Suprapubic skin (tissue), 4 donors: ENCODE measurements at regions not wholly inside any gene's neighbourhood (a gene's known extent, or its start where the extent isn't known, plus 50 kb on each side); places are given as distances from the start of the nearest gene placed in this dataset.
"Not testable (repeated sequence)": the region's sequence is repeated elsewhere in the genome, so short reads cannot be mapped to it uniquely, and the experiment has no call there.

Experiments used
- DNase-seq, 2 donors: peaks; one replicate each; pipeline ENCODE4 v3.0.0-alpha.2; 2019; ENCODE audit warnings: low spot score in 2 of 2
- H3K27ac ChIP-seq: fragments of 200-600 bp; sonication (generic); one replicate; pipeline ENCODE4 v1.5.1; 2019
- H3K27me3 ChIP-seq: fragments of 200-600 bp; sonication (generic); one replicate; pipeline ENCODE4 v1.5.1; 2019
- H3K36me3 ChIP-seq: fragments of 200-600 bp; sonication (generic); one replicate; pipeline ENCODE4 v1.5.1; 2019
- H3K4me1 ChIP-seq: fragments of 200-600 bp; sonication (generic); one replicate; pipeline ENCODE4 v1.5.1; 2019
- H3K4me3 ChIP-seq: fragments of 200-600 bp; sonication (generic); one replicate; pipeline ENCODE4 v1.5.1; 2019; ENCODE audit warnings: mild to moderate bottlenecking
- H3K9me3 ChIP-seq: fragments of 200-600 bp; sonication (generic); one replicate; pipeline ENCODE4 v1.5.1; 2019
- CTCF ChIP-seq, 2 donors: fragments of 200-600 bp in 1 of 2; fragments of 450-650 bp in 1 of 2; sonication (generic) in 1 of 2; IDR thresholded peaks; one replicate each; pipeline ENCODE4 v1.5.1; 2016 to 2019; ENCODE audit warnings: antibody characterized with exemption in 2 of 2, mild to moderate bottlenecking in 1 of 2, moderate library complexity in 1 of 2
- EP300 ChIP-seq: sonication (generic); formaldehyde crosslinking; IDR thresholded peaks from one replicate; pipeline ENCODE4 v1.6.1; 2017; ENCODE audit warnings: antibody characterized with exemption
- POLR2A ChIP-seq, 2 donors: fragments of 450-650 bp; IDR thresholded peaks; one replicate each; pipeline ENCODE4 v1.6.1; 2017; ENCODE audit warnings: antibody characterized with exemption in 2 of 2, mild to moderate bottlenecking in 2 of 2, moderate library complexity in 2 of 2
- POLR2AphosphoS5 ChIP-seq, 3 donors: sonication (generic); formaldehyde crosslinking; IDR thresholded peaks; one replicate each; pipeline ENCODE4 v1.6.1; 2017; ENCODE audit warnings: antibody characterized with exemption in 3 of 3
- WGBS: methylation state at CpG from one replicate; pipeline ENCODE4 v1.1.5; 2018; 5-methylcytosine and 5-hydroxymethylcytosine counted together

GRCh38 chr6:80969439-80969838, 783.0 kb downstream of the TENT5A start:
- Histone ChIP-seq H3K36me3 (no peaks in the 10 kb centered on the region), H3K27me3 (no peaks in the 10 kb centered on the region), H3K9me3 (no peaks in the 10 kb centered on the region), H3K4me1 (no peaks in the 10 kb centered on the region), H3K4me3 (no peak overlapping the region), H3K27ac (no peak overlapping the region)
- no peak for TF ChIP-seq POLR2AphosphoS5 (IDR thresholded peaks at IDR 0.05)
- no peak for TF ChIP-seq EP300
- no peak for TF ChIP-seq CTCF (IDR thresholded peaks at IDR 0.05)
- no peak for TF ChIP-seq POLR2A (IDR thresholded peaks at IDR 0.05)
- no peak for DNase-seq

GRCh38 chr6:80967609-80968008, 784.9 kb downstream of the TENT5A start:
- Histone ChIP-seq H3K36me3 (no peaks in the 10 kb centered on the region), H3K4me1 (no peaks in the 10 kb centered on the region), H3K4me3 (no peak overlapping the region), H3K9me3 (no peaks in the 10 kb centered on the region), H3K27ac (no peak overlapping the region), H3K27me3 (no peaks in the 10 kb centered on the region)
- TF ChIP-seq EP300 (no peak), POLR2A (IDR thresholded peaks at IDR 0.05) (no peak), CTCF (IDR thresholded peaks at IDR 0.05) (no peak), POLR2AphosphoS5 (IDR thresholded peaks at IDR 0.05) (no peak)
- no peak for DNase-seq
- 22% methylated on average over 1 of the region's 1 CpG for WGBS

- Histone ChIP-seq H3K4me1 (no peaks in the 10 kb centered on the region), H3K4me3 (no peak overlapping the region), H3K27ac (no peak overlapping the region), H3K9me3 (no peaks in the 10 kb centered on the region), H3K36me3 (no peaks in the 10 kb centered on the region), H3K27me3 (no peaks in the 10 kb centered on the region)
- no peak for DNase-seq
- TF ChIP-seq POLR2A (IDR thresholded peaks at IDR 0.05) (no peak), EP300 (no peak), POLR2AphosphoS5 (IDR thresholded peaks at IDR 0.05) (no peak), CTCF (IDR thresholded peaks at IDR 0.05) (no peak)
Observed at GRCh38 chr6:80962382-80962781, 790.1 kb downstream of the TENT5A start.

- DNase-seq, result no peak
- no peak overlapping the region for H3K27ac ChIP-seq
- no peaks in the 10 kb centered on the region for H3K9me3 ChIP-seq
- TF ChIP-seq EP300, result no peak
- H3K4me3 ChIP-seq, result no peak overlapping the region
- no peaks in the 10 kb centered on the region for H3K27me3 ChIP-seq
- no peaks in the 10 kb centered on the region for H3K4me1 ChIP-seq
- WGBS, result 80% methylated on average over 3 of the region's 3 CpGs
- no peaks in the 10 kb centered on the region for H3K36me3 ChIP-seq
Observed at GRCh38 chr6:80961166-80961565, 791.3 kb downstream of the TENT5A start.

- H3K4me3 ChIP-seq, result no peak overlapping the region
- no peaks in the 10 kb centered on the region for H3K9me3 ChIP-seq
- no peaks in the 10 kb centered on the region for H3K36me3 ChIP-seq
- DNase-seq, result no peak
- 9% methylated on average over 1 of the region's 1 CpG for WGBS
- no peaks in the 10 kb centered on the region for H3K27me3 ChIP-seq
- TF ChIP-seq CTCF (IDR thresholded peaks at IDR 0.05) (no peak), EP300 (no peak), POLR2AphosphoS5 (IDR thresholded peaks at IDR 0.05) (no peak), POLR2A (IDR thresholded peaks at IDR 0.05) (no peak)
- no peaks in the 10 kb centered on the region for H3K4me1 ChIP-seq
- H3K27ac ChIP-seq, result no peak overlapping the region
Observed at GRCh38 chr6:80959034-80959433, 793.4 kb downstream of the TENT5A start.

GRCh38 chr6:80956898-80957297, 795.6 kb downstream of the TENT5A start:
- 56% methylated on average over 1 of the region's 1 CpG for WGBS
- Histone ChIP-seq H3K4me1 (no peaks in the 10 kb centered on the region), H3K9me3 (no peaks in the 10 kb centered on the region), H3K4me3 (no peak overlapping the region), H3K27me3 (no peaks in the 10 kb centered on the region), H3K36me3 (no peaks in the 10 kb centered on the region), H3K27ac (no peak overlapping the region)
- DNase-seq, result no peak
- no peak for TF ChIP-seq POLR2A (IDR thresholded peaks at IDR 0.05)
- TF ChIP-seq CTCF (IDR thresholded peaks at IDR 0.05), result no peak
- TF ChIP-seq EP300, result no peak
- TF ChIP-seq POLR2AphosphoS5 (IDR thresholded peaks at IDR 0.05), result no peak

- not testable (repeated sequence) for DNase-seq, H3K4me3 ChIP-seq, H3K27me3 ChIP-seq, H3K27ac ChIP-seq, H3K36me3 ChIP-seq, H3K9me3 ChIP-seq, H3K4me1 ChIP-seq
- 75% methylated on average over 2 of the region's 2 CpGs for WGBS
Observed at GRCh38 chr6:80952479-80952878, 800.0 kb downstream of the TENT5A start.
